Kidney epithelial cell (primary cell): ENCODE measurements at regions not wholly inside any gene's neighbourhood (a gene's known extent, or its start where the extent isn't known, plus 50 kb on each side); places are given as distances from the start of the nearest gene placed in this dataset.

ENCODE experiments used
- DNase-seq: peaks from one replicate; pipeline ENCODE4 v3.0.0-alpha.2; 2010; ENCODE audit warnings: low read depth
- H3K27me3 ChIP-seq: 2 replicates; pipeline ENCODE4 v1.6.0; 2011; ENCODE audit warnings: low read length; ENCODE audit not compliant: control insufficient read depth, insufficient read depth
- H3K36me3 ChIP-seq: 2 replicates; pipeline ENCODE4 v1.5.1; 2011; ENCODE audit warnings: low read length; ENCODE audit not compliant: control insufficient read depth, insufficient read depth
- H3K4me3 ChIP-seq: 2 replicates; pipeline ENCODE4 v1.5.1; 2011; ENCODE audit warnings: low read depth, mild to moderate bottlenecking, control low read depth, low read length
- TF ChIP-seq, protein P1 (sequence below): IDR thresholded peaks from 2 replicates; pipeline ENCODE4 v1.5.1; 2011; ENCODE audit warnings: mild to moderate bottlenecking, moderate library complexity, low read length, control low read depth, inconsistent platforms; ENCODE audit not compliant: insufficient read depth, poor library complexity, severe bottlenecking

DNA sequence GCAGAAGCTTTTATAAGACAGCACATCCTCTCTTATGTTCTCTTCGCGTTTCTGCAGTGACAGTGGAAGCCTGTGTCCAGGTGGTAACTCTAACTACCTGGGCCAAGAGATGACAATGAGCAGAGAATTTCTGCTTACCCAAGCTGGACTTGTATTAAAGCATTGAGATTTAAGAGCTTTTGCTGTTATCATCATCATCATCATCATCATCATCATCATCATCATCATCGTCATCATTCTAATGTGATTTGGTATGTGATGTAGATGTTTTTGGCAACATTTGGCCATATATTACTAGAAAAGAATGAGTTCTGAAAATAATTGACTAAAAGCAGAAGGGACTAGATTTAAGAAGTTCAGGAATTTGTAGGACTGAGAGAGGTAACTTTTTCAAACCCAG lies 401.3 kb downstream of the BRINP1 start:
- no peaks in the 10 kb centered on the region for H3K36me3 ChIP-seq
- TF ChIP-seq, protein P1, sequence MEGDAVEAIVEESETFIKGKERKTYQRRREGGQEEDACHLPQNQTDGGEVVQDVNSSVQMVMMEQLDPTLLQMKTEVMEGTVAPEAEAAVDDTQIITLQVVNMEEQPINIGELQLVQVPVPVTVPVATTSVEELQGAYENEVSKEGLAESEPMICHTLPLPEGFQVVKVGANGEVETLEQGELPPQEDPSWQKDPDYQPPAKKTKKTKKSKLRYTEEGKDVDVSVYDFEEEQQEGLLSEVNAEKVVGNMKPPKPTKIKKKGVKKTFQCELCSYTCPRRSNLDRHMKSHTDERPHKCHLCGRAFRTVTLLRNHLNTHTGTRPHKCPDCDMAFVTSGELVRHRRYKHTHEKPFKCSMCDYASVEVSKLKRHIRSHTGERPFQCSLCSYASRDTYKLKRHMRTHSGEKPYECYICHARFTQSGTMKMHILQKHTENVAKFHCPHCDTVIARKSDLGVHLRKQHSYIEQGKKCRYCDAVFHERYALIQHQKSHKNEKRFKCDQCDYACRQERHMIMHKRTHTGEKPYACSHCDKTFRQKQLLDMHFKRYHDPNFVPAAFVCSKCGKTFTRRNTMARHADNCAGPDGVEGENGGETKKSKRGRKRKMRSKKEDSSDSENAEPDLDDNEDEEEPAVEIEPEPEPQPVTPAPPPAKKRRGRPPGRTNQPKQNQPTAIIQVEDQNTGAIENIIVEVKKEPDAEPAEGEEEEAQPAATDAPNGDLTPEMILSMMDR: no peak
- no peak for DNase-seq
- H3K4me3 ChIP-seq: no peak overlapping the region
- H3K27me3 ChIP-seq: no peaks in the 10 kb centered on the region

GRCh38 chr9:118975736-118976135 lies 393.5 kb downstream of the BRINP1 start:
- Histone ChIP-seq H3K4me3 (no peak overlapping the region), H3K36me3 (no peaks in the 10 kb centered on the region), H3K27me3 (no peaks in the 10 kb centered on the region)
- TF ChIP-seq, protein P1: no peak
- no peak for DNase-seq

DNA sequence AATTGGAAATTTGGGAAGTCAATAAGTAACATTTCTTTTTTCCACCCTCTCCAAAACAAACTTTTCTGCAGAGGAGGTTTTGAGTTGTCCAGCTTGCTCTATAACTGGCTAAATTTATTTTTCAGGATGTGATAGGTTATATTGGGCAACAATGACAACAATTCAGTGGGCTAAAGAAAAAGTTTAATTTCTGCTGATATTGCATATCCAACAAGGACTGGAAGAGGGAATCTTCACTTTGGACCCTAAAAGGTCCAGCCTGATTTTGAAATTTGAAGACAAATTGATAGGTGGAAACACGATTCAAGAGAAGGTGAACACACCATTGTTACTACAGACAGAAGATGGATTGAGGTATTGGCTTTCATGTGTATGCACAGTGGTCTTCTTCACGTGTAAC lies 393.1 kb downstream of the BRINP1 start:
- Histone ChIP-seq H3K27me3 (no peaks in the 10 kb centered on the region), H3K4me3 (no peak overlapping the region), H3K36me3 (no peaks in the 10 kb centered on the region)
- TF ChIP-seq, protein P1: no peak
- DNase-seq: no peak

DNA sequence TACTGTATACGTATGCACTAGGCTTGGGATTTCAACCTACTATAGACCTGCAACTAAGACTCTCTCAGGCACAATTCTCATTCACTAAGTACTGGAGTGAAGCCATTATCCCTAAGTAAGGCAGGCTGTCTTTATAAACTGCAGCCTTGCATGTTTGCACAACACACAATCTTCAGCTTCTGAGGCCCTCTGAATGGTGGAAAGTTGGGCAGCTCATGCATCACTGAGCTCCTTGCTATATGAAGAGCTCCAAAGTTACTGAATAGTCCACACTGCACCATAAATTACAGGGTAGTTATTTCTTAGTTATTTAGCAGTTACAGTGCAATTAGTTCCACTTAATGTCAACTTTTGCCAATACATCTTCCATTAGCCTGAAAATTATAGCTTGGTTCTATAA lies 384.6 kb downstream of the BRINP1 start:
- no peak for DNase-seq
- H3K27me3 ChIP-seq: no peaks in the 10 kb centered on the region
- no peak overlapping the region for H3K4me3 ChIP-seq
- H3K36me3 ChIP-seq: no peaks in the 10 kb centered on the region
- TF ChIP-seq, protein P1: no peak

DNA sequence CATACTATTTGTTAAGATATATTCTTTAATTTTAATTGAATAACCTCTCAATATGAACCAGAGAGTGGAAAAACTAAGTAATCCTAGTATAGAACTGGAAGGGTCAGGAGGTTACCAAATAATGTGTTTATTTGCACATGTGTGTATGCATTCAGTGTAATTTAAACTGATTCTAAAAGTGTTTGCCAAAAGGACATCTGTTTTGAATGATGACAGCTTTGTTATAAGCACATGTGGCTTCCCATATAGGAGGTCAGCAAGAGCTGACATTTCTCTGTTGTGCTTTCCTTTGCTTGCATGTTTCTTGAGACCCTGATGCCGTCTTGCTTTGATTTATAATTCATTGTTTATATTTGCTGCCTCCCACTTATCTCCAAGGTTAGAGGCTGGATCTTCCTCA lies 383.4 kb downstream of the BRINP1 start:
- Histone ChIP-seq H3K4me3 (no peak overlapping the region), H3K27me3 (no peaks in the 10 kb centered on the region), H3K36me3 (no peaks in the 10 kb centered on the region)
- no peak for DNase-seq
- TF ChIP-seq, protein P1: no peak

DNA sequence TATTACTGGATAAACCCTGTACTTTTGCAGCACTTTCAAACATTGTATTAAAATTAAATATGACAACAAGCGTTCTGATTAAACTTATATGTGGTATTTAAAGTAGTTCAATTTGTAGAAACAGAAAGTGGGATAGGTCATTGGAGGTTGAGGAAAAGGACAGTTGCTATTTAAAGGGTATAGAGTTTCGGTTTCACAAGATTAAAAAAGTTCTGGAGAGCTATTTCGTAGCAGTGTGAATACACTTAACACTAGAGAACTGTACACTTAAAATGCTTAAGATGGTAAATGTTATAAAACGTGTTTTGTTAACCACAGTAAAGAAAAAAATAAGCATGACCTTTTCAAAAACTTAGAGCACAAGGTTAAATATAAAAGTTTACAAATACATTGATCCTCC lies 382.1 kb downstream of the BRINP1 start:
- Histone ChIP-seq H3K36me3 (no peaks in the 10 kb centered on the region), H3K4me3 (no peak overlapping the region), H3K27me3 (no peaks in the 10 kb centered on the region)
- TF ChIP-seq, protein P1: no peak
- DNase-seq: no peak
